NOMO-1 treated with dmso at 0.1 percent for 144 hours (cell line): ENCODE measurements at regions not wholly inside any gene's neighbourhood (a gene's known extent, or its start where the extent isn't known, plus 50 kb on each side); places are given as distances from the start of the nearest gene placed in this dataset.
"Not testable (repeated sequence)": the region's sequence is repeated elsewhere in the genome, so short reads cannot be mapped to it uniquely, and the experiment has no call there.

Experiments
- DNase-seq: peaks from one replicate; lab custom pipeline; 2025; ENCODE audit not compliant: unreplicated experiment; lab: John Stamatoyannopoulos, UW

- DNase-seq = no peak
Measured at GRCh38 chr10:10039595-10039994, 978.1 kb upstream of the CELF2 start.

DNA sequence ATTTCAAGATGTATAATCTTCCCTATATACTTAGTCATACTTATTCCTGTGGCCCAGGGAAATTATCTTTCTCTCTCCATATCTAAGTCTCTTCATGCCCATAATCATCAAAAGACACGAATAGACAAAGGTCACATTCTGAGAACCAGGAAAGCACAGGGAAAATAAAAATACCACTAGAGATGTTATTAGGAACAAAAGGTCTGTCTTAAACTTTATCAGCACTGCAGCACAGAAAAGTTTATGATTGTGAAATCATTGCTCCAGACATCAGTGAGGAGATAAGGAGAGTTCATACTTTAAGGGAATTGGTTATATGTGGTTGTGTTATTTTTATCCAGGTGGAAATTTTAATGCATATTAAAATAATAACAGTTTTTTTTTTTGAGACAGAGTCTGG, 974.6 kb upstream of the CELF2 start:
- no peak for DNase-seq

GRCh38 chr10:10044922-10045764, 972.5 kb upstream of the CELF2 start:
- DNase-seq = no peak

DNA sequence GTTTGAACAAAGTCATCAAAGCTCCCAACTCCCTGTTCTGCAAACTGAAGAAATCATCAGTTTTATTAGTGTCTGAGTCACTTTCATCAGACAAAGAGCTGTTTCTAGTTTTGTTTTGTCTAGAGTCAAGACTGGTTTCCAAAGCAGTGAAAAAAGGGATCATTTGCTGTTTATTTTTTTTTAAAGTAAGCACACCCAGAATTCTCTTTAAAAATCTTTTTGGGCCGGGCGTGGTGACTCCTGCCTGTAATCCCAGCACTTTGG, 972.0 kb upstream of the CELF2 start:
- DNase-seq = no peak

DNA sequence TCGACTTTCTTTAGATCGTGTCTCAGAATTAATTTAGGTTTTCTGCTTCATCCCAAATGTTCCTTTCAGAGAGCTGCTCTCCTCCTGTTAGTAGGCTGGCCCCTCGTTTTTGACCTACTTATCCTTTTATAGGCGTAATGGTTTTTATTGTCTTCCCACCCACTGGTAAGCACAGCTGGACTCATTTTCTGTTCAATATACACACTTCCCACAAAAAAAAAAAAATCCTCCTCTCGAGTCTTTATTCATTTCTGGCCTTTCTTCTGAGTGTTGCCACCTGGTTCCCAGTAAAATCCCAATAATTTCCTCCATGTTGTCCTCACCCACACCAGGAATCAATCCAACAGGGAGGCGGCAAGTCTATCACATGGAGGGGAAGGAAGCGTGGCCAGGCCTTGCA, 970.2 kb upstream of the CELF2 start:
- no peak for DNase-seq

GRCh38 chr10:10053051-10053450, 964.6 kb upstream of the CELF2 start:
- no peak for DNase-seq

- DNase-seq = no peak
Measured at GRCh38 chr10:10054466-10054865, 963.2 kb upstream of the CELF2 start.

DNA sequence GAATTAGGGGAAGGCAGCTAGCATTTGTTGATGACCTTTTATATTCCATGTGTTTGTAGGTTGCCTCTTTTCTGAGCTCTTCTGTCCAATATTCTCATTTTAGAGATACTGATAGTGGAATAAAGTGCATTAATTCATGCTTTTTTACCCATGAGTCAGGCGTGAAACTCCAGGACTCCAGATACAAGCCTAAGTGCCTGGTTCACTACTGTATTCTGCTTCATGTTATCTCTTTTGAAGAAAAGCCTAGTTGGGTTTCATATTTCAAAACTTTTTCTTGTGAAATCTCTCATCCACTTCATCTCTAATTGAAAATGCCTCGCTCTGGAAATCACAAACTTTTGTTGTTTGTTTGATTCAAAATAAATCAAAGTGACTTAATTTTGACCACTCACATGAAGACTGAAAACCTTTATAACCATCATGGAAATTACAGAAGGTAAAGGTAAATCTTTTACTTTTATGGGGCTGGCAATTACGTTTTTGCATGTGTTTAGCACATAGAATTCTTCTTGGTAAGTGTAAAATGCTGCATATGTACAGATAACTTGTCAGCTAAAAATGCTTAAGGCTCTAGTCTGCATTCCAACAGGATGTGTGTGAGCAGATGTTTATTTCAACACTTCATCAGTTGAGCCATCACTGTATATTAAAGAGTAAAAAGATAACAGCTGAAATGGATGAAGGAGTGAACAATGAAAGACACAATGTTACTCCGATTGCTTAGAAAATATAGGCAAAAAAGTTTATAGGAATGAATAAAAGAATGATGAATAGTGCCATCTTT, 961.8 kb upstream of the CELF2 start:
- DNase-seq = no peak

DNA sequence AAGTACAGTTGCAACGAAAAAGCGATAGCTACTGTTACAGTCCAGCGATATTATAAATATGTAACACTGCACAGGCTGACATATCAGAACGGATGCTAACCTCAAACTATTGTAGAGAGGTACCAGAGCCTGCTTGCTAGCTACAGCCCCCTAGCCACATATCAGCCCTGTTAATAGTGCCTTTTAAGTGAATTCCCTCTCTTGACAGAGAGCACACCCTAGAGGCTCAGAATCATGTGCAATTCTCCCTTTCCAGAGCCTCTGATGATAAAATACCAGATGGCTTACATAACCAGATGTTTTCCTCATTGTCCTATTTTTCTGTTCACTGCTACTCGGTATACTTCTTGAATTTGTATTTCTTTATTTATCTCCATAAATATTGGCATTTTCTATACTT, 960.7 kb upstream of the CELF2 start:
- no peak for DNase-seq

- no peak for DNase-seq
Measured at GRCh38 chr10:10067644-10068043, 950.0 kb upstream of the CELF2 start.

GRCh38 chr10:10074847-10075246, 942.8 kb upstream of the CELF2 start:
- DNase-seq = not testable (repeated sequence)

GRCh38 chr10:10078446-10078845, 939.2 kb upstream of the CELF2 start:
- no peak for DNase-seq

DNA sequence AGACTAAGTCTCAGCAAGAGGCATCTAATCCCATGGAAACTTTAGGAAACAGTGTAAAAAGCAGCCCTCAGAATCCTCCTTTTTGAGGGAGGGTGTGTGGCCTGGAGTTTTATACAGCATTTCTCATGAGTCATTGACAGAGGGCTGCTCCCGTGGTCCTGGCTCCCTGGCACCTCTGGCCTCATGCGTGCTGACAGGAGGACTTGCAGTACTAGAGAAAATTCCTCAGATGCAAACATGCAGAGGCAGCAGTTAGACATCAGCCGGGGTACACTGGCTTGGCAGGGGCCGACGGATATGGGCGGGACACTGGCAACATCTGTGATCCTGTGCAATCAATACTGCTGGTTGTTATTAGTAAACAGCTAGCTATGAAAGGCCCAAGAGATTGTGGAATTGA, 925.1 kb upstream of the CELF2 start:
- DNase-seq = no peak

- no peak for DNase-seq
Measured at GRCh38 chr10:10093021-10093420, 924.7 kb upstream of the CELF2 start.

DNA sequence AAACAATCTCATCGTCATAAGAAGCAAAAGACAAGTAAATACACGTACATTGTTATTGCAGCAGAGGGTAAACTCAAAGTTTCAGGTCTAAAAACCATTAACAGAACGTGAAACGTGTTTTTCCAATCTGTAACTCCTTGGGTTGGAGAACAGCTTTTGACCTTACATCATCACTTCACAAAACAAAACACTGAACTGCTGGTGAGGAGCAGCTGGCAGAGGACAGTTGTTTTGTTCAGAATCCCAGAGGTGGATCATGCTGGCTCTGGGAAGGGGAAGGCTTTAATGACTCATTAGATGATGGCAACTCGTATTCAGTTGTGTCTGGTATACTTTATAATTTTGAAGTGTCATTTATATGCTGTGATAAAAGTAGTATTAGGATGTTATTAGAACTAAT, 923.0 kb upstream of the CELF2 start:
- DNase-seq = no peak

DNA sequence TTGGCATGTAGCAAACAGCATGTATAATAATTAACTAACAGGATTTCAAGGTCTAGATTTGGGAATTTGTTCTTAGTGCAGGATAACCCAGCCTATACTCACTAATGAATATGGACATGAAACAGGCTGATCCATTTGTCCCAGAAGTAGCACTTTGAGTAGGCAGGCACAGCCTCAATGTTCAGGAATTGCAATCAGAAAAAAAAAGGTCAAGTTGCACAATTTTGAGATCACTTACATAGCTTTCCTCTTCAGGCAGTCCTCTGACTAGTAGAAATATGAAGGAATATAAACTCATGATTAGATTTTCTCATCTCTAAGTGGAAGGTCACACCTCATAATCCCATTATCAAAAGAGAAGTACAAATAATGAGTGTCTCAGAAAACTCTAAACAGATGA, 921.4 kb upstream of the CELF2 start:
- no peak for DNase-seq

- no peak for DNase-seq
Measured at GRCh38 chr10:10096898-10097297, 920.8 kb upstream of the CELF2 start.

GRCh38 chr10:10101106-10101505, 916.6 kb upstream of the CELF2 start:
- DNase-seq = no peak

- no peak for DNase-seq
Measured at GRCh38 chr10:10110844-10111490, 906.7 kb upstream of the CELF2 start.

GRCh38 chr10:10118131-10118530, 899.5 kb upstream of the CELF2 start:
- DNase-seq = no peak

DNA sequence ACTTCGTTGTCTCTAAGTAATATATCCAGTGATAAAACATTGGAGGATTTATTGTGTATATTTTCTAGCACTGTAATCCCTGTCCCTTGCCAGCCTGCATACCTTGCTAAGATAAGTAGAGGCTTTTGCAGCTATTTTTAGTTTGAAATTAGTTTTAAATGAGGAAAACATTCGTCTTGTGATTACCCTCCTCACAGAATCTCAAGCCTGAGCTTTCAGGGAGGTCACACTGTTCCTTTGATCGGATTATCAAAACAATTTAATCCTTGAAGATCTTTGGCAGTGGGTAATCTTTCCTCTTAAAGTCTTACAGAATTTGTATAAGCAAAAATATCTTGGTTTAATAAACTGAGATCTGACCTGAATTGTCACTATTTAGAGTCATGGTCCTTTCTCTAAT, 897.0 kb upstream of the CELF2 start:
- no peak for DNase-seq

DNA sequence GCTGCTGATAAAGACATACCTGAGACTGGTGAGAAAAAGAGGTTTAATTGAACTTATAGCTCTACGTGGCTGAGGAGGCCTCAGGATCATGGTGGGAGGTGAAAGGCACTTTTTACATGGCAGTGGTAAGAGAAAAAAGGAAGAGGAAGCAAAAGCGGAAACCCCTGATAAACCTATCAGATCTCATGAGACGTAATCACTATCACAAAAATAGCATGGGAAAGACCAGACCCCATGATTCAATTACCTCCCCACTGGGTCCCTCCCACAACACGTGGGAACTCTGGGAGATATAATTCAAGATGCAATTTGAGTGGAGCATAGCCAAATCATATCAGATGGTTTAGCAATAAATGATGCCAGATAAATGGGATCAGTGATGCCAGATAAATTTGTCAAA, 892.0 kb upstream of the CELF2 start:
- DNase-seq = no peak
